HG02571 (cell line): ENCODE measurements at regions not wholly inside any gene's neighbourhood (a gene's known extent, or its start where the extent isn't known, plus 50 kb on each side); places are given as distances from the start of the nearest gene placed in this dataset.

Source experiments
- ATAC-seq: cut with Tn5 transposase; IDR thresholded peaks from one replicate; pipeline ENCODE4 v1.9.1; 2021; ENCODE audit warnings: mild to moderate bottlenecking, moderate library complexity; ENCODE audit not compliant: unreplicated experiment

- ATAC-seq = no peak
Observed at GRCh38 chr5:107090506-107090905, 580.2 kb downstream of the EFNA5 start.

- no peak for ATAC-seq
Observed at GRCh38 chr5:107088907-107089306, 581.8 kb downstream of the EFNA5 start.

- no peak for ATAC-seq
Observed at GRCh38 chr5:107085572-107085971, 585.2 kb downstream of the EFNA5 start.

- ATAC-seq = no peak
Observed at GRCh38 chr5:107074996-107075395, 595.7 kb downstream of the EFNA5 start.

- ATAC-seq = no peak
Observed at GRCh38 chr5:107072967-107073366, 597.8 kb downstream of the EFNA5 start.

- no peak for ATAC-seq
Observed at GRCh38 chr5:107072440-107072839, 598.3 kb downstream of the EFNA5 start.

- ATAC-seq = no peak
Observed at GRCh38 chr5:107068782-107069181, 602.0 kb downstream of the EFNA5 start.

- no peak for ATAC-seq
Observed at GRCh38 chr5:107067395-107067794, 603.3 kb downstream of the EFNA5 start.

GRCh38 chr5:107063511-107063910, 607.2 kb downstream of the EFNA5 start:
- no peak for ATAC-seq

GRCh38 chr5:107058803-107059202, 611.9 kb downstream of the EFNA5 start:
- ATAC-seq = no peak

- no peak for ATAC-seq
Observed at GRCh38 chr5:107058235-107058634, 612.5 kb downstream of the EFNA5 start.

GRCh38 chr5:107056278-107056677, 614.5 kb downstream of the EFNA5 start:
- ATAC-seq = no peak

GRCh38 chr5:107047048-107047447, 623.7 kb downstream of the EFNA5 start:
- ATAC-seq = no peak

GRCh38 chr5:107043665-107044064, 627.1 kb downstream of the EFNA5 start:
- ATAC-seq = no peak

- ATAC-seq = no peak
Observed at GRCh38 chr5:107040907-107041306, 629.8 kb downstream of the EFNA5 start.

- no peak for ATAC-seq
Observed at GRCh38 chr5:107032629-107033028, 638.1 kb downstream of the EFNA5 start.

GRCh38 chr5:107028938-107029337, 641.8 kb downstream of the EFNA5 start:
- ATAC-seq = no peak

GRCh38 chr5:107025712-107026497, 644.8 kb downstream of the EFNA5 start:
- ATAC-seq = no peak

- ATAC-seq = no peak
Observed at GRCh38 chr5:107023732-107024131, 647.0 kb downstream of the EFNA5 start.

GRCh38 chr5:107021575-107021974, 649.2 kb downstream of the EFNA5 start:
- ATAC-seq = no peak

GRCh38 chr5:107020626-107021025, 650.1 kb downstream of the EFNA5 start:
- ATAC-seq = no peak

GRCh38 chr5:107017616-107018015, 653.1 kb downstream of the EFNA5 start:
- no peak for ATAC-seq

- ATAC-seq = no peak
Observed at GRCh38 chr5:107012371-107012770, 658.4 kb downstream of the EFNA5 start.
